NCI-H748 (cell line): ENCODE measurements at regions not wholly inside any gene's neighbourhood (a gene's known extent, or its start where the extent isn't known, plus 50 kb on each side); places are given as distances from the start of the nearest gene placed in this dataset.
"Not testable (repeated sequence)": the region's sequence is repeated elsewhere in the genome, so short reads cannot be mapped to it uniquely, and the experiment has no call there.

Source experiments
- DNase-seq: peaks from one replicate; lab custom pipeline; 2025; ENCODE audit not compliant: unreplicated experiment; lab: John Stamatoyannopoulos, UW

DNA sequence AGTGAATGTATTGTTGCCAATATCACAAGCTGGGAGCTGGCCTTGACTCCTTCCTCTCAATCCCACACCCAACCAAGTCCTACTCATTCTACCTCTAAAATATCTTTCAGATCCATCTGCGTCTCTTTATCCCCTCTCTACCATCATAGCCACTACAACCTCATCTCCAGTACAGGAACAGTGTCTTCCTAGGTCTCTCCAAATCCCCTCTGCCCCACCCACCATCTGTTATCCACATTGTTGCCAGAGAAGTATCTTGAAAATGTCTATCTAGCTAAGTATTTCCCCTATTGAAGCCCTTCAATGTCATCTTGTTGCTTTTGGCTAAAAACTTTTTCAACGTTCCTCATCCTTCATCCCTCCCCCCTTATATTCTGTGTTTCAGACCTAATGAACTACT lies 244.7 kb downstream of the C12orf75 start:
- no peak for DNase-seq

DNA sequence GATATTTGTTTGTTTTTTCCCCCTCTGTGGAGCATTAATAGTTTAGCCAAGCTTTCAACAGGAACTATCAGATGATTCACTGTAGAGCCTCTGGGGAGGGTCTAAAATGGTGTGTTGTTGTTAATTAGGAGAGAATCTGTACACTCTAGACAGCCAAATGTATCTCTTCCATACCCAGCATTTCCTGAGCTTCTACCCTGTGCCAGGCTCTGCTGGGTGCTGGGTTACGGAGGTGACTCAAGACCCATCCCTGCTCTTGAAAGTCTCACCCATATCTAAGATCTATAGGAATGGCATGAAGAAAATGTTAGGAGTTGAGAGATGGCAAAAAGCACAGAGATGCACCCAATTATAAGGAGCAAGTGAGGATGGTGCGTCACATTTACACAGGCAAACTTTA lies 245.8 kb downstream of the C12orf75 start:
- no peak for DNase-seq

DNA sequence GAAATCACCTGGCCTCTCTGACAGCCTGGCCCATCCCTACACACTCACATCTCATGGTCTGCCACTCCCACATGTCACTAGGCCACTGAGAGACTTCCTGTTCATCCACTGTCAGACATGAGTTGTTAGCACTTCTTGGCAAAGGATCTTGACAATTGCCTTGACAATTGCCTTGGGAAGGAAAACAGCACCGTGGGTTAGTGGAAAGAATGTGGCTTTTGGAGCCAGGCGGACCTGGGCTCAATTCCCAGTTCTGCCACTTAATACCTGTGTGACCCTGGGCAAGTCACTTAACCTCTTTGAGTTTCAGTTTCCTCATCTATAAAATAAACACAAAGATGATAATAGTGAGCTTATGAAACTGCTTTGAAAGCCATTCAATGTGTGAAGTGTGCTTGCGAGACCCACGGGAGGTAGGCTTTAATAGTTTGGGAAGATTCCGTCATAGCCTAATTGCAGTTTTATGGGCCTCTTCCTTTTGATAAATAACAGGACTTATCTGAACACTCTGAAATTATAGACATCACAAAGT lies 250.4 kb downstream of the C12orf75 start:
- no peak for DNase-seq

DNA sequence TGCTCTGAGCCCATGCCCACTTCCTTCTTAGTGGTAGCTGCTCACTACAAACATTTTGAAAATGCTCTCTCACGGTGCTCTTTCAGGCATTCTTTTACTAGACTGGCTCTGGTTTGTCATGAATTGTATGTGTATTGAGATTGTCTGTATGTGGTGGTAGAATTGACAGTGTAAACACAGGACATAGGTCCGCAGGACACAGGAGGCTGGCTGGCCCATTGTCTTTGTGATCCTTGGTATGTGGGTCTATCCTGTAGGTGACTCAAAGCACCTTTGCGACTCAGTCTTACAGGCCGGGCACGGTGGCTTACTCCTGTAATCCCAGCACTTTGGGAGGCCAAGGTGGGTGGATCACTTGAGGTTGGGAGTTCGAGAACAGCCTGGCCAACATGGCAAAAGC lies 250.9 kb downstream of the C12orf75 start:
- no peak for DNase-seq

DNA sequence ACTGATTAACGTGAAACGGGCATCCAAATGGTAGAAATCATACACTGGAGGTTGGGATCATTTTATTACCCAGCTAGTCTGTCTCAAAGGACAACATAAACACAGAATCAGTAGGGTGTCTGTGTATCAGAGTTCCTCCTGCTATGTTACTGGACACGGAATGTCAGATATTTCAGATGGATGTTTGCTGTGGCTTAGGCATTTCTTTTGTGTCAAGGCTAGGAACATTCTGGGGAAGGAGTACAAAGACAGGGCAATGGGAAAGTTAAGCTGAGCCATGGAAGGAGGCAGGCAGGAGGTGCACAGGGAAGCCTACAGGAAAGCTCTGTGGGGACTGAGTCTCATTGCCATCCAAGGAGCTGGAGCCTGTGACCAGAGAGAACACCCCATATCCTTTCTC lies 254.6 kb downstream of the C12orf75 start:
- no peak for DNase-seq

DNA sequence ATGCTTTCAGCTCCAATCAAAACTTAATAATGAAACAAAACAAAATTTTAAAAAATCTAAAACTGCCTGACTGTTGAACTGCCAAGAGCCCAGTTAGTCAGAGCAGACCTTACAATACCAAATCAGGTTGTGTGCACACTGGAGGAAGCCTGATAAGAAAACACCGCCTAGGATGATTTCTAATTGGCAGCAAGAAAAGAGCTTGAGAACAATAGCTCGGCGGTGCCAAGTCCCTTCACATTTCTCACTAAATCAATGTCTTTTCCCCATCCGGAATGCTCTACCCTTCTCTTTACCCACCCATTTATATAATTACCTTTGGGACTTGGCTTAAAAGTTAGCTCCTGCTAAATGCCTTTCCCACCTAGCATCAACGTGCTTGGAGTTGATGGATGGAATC lies 256.7 kb downstream of the C12orf75 start:
- DNase-seq, result no peak

DNA sequence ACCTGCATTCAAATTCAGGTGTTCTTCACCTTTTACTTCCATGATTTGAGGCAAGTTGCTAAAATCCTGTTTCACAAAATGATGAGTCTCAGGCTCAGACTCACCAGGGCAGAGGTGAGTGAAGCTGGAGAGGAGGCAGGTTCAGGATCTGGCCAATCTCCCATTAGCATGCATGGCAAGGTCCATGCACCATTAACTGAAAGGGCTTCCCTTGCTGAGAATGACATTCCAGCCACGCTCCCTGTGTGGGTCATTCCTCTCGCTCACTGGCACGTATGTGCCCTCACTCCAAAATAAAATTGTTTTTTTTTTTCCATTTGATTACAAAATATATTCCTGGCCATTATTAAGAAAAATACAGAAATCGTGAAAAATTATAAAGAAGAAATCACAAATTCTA lies 257.6 kb downstream of the C12orf75 start:
- DNase-seq, result no peak

DNA sequence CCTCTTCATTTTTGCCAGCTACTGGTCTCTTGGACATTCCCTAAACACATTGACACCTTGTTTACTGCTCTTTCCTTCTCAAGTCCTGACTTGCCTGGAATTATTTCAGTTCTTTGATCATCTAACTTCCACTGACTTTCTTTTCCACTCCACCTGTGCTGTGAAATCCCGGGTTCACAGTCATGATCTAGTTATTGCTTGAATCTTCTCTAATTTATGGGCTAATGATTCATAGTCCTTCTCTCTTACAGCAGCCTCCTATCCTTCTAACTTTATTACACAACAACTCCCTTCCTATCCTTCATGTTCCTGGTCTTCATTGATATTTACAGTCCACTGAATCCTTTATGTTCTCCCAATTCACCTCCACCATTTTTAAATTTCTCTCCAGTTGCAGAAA lies 260.1 kb downstream of the C12orf75 start:
- DNase-seq, result no peak

DNA sequence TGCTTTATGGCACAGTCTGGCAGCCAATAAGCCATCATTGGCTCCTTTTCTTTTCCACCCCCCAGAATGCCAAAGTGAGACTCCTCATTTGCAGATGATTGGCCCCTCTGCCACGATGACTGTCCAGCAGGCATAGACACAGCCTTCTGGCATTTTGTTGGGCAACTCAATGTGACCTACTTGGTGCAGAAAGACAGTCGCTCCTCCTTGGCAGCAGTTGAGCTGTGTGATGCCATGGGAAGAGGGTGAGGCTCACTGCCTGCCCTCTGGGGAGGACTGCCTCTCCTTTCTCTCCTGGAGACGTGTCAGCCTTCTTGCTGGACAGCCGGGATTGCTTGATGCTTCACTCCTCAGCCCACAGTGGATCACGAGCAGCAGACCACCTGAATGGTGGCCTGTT lies 264.9 kb downstream of the C12orf75 start:
- no peak for DNase-seq

DNA sequence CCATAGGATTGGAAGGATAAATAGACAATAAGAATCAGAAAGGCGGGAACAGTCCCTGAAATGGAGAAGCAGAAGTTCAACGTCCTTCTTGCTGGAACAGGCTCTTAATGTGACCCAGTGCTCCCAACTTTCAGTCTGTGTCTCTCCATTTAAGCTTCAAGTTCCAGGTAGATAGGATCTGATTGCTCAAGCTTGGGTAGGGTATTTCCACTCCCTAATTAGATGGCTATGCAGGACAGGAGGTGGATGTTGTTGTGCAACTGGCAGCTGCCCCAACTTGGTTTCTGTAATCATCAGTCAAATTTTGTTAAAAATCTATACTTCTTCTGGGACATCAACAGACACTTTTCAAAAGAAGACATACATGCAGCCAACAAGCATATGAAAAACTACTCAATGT lies 266.2 kb downstream of the C12orf75 start:
- no peak for DNase-seq

DNA sequence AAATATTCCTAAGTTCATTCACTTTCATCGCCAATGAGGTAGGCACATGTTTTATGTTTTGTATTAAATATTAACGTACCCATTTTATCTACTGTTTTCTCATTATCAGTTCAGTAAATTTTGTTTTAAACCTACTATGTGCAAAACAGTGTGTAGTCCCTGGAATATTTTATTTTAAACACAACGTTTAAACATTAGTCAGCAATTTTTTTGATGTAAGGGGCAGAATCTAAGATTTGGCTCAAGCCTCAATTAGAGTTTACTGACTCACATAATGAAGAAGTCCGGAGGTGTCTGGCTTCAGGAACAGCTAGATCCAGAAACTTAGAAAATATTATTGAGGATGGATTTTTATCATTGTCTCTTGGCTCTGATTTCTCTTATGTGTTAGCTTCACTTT lies 267.5 kb downstream of the C12orf75 start:
- DNase-seq, result no peak

DNA sequence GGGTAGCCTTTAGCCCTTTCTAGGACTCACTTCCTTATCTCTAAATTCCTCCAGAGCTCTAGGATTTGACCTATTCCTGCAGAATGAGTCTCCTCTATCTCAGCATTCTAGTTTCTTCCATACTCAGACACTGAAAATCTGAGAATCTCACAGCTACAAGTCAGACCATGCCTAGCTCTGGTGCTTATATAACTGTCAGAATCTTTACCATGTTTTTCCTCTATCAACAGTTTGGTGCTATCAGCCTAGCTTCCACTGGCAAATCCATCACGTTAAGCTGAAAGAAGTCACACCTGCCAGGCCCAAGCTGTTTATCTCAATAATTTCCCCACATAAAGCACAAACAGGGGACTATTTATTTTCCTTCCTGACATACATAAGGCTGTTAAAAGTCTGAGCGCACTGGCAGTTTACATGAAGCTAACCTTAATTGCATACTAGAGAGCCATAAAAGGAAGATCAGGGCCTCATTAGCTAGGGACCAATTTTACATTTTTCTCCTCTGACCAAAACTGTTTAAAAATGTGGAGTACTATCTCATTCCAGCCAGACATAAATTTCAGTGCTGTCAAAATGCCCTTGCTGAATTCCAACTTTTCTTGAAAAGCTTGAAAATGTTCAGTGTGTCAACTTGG lies 270.5 kb downstream of the C12orf75 start:
- DNase-seq, result no peak

DNA sequence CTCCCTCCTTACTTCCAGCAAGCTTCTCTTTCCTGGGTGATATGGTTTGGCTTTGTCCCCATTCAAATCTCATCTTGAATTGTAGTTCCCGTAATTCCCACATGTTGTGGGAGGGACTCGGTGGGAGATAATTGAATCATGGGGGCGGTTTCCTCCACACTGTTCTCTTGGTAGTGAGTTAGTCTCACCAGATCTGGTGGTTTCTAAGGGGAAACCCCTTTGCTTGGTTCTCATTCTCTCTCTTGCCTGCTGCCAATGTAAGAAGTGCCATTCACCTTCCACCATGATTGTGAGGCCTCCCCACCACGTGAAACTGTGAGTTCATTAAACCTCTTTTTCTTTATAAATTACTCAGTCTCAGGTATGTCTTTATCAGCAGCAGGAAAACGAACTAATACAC lies 271.8 kb downstream of the C12orf75 start:
- not testable (repeated sequence) for DNase-seq

DNA sequence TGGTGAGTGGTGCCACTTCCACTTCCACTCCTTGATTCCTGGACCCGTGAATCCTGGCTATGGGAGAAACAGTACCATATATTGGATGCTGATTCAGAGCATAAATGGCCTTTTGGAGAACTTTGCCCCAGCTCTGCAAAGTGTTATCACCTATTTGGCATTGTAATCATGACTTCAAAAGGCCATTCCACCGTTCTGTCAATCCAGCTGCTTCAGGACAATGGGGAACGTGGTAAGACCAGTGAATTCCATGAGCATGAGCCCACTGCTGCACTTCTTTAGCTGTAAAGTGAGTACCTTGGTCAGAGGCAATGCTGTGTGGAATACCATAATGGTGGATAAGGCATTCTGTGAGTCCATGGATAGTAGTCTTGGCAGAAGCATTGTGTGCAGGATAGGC lies 273.8 kb downstream of the C12orf75 start:
- DNase-seq, result not testable (repeated sequence)

DNA sequence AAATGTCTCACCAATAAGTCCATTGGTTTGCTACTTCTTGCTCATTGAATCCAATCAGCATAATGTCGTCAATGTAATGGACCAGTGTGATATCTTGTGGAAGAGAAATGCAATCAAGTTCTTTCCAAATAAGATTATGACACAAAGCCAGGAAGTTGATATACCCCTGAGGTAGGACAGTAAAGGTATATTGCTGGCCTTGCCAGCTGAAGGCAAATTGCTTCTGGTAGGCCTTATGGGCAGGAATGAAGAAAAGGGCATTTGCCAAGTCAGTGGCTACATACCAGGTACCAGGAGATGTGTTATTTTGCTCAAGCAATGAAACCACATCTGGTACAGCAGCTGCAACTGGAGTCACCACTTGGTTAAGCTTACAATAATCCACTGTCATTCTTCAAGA lies 276.1 kb downstream of the C12orf75 start:
- DNase-seq, result not testable (repeated sequence)

DNA sequence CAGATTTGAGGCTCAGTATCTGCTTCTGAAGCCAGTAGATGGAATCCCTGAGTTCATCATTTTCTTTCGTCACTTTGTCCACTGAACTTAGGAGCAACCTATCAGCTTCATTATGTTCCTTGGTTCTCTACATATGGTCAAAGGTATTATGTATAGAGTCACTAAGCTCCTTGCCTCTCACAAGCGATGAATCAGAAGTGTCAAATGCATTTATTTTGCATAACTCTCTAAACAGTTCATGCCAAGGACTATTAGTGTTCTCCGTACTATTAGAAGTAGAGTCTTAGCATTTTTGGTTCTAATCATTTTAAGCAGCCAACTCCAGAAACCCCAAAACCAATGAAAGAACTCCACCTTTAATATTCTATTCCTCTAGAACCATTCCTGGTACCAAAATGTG lies 278.5 kb downstream of the C12orf75 start:
- DNase-seq, result not testable (repeated sequence)

DNA sequence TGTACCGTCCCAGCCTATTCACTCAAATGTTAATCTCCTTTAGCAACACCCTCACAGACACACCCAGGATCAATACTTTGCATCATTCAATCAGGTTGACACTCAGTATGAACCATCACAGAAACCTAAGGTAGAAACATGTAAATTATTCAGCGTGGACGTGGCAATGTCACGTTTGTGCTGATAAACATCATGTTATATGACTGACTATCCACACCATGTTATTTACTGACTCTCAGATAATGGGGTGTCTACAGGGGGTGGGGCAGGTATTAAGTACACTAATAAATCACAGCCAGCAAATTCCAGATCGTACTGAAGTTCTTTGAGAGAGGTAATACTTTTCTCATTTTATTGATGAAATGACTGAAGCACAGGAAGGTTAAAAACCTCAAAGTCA lies 280.0 kb downstream of the C12orf75 start:
- DNase-seq, result no peak

DNA sequence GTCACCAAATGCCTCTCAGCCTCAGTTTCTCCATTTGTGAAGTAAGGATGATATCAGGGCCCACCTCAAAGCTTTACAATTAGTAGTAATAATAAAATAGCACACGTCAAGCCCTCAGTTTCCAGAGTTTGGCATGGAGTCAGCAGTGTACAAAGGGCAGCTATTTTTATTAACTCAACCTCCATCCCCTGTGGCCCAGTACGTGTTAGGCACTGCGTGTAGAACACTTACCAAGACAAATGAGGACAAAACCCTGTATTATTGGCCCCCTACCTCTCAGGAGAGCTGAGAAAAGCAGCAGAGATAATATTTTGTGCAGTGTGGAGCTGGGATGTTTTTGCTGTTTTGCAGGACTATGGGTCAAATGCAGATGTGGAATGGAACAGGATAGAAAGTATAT lies 280.8 kb downstream of the C12orf75 start:
- DNase-seq, result no peak

DNA sequence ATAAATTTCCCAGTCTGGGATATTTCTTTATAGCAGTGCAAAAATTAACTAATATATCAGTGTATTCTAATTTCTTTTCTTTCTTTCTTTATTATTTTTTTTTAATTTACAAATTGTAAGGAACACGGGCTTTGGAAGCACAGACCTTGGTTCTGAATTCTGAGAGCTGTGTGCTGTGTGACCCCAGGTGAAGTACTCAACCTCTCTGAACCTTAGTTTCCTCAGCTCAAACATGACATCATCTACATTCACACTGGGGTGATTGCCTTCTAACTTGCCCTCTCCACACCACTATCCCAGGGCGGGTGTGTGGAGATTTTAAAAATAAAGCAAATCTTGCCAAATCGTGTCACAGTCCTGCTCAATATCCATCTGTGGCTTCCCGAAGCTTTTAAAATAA lies 282.8 kb downstream of the C12orf75 start:
- DNase-seq, result no peak

DNA sequence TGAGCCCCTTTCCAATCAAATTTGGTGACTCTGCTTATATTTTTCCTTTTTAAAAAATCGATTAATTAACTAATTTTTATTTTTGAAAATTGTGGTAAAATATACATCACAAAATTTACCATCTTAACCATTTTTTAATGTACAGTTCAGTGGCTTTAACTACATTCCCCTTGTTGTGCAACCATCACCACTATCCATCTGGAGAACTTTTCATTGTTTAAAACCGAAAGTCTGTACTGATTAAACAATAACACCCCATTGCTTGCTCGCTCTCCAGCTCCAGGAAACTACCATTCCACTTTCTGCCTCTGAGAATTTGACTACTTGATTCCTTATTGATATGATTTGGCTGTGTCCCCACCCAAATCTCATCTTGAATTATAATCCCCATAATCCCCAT lies 283.4 kb downstream of the C12orf75 start:
- DNase-seq, result no peak

DNA sequence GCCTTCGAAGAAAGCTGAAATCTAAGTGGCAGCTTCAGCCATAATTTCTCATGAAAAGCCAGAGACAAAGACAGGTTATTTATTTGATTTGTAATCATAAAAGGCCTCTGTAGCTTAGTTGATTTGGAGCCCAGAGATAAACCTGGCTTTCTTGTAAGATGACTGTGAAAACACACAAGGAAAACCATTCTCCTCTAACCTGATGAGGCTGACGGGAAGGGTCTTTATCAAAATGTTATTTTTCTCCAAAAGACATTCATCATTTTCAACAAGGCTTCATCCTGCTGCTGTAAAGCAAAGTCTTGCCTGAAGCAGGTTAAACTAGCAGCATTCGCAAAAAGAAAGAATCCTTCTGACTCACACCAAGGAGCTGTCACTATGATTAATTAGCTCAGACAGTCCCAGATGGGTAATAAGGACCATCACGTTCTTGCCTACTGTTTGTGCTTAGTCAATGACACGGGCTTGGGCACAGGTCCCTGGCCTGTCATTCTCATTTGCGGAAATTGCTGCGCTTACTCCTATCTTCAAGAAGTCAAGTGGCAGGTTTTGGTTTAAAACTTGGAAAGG lies 286.6 kb downstream of the C12orf75 start:
- no peak for DNase-seq

DNA sequence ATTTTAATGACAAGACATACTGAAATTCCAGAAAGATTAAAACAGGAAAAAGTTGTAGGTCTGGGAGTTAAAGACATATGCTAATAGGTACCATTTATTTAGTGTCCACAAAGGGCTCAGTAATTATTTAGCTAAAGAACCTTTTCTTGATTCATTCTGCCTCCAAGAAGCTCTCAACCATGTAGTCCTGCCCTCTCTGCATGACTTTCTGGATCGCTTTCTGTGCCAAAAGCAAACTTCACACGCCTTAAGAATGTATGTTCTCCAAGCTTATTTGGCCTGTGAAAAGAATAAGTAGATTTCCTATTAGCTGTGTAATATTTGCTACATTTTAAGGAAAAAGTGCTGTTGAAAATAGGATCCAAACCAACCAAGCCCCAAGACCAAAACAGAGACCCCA lies 291.7 kb downstream of the C12orf75 start:
- DNase-seq, result no peak
